ENCODE measurements at regions not wholly inside any gene's neighbourhood (a gene's known extent, or its start where the extent isn't known, plus 50 kb on each side); places are given as distances from the start of the nearest gene placed in this dataset.

- no peaks in the 10 kb centered on the region for H3K36me3 Mint-ChIP-seq (ENCODE audit: insufficient read depth)
- H3K9me3 Mint-ChIP-seq (ENCODE audit: low read depth): peaks cover 11% of the 10 kb centered on the region
- no peak overlapping the region for H3K27ac Mint-ChIP-seq
- no peak for DNase-seq (ENCODE audit: low spot score, unreplicated experiment)
- TF ChIP-seq CTCF (IDR thresholded peaks at IDR 0.05; ENCODE audit: unreplicated experiment): no peak
- peaks cover 7% of the 10 kb centered on the region for H3K27me3 Mint-ChIP-seq
- no peak overlapping the region for H3K4me3 Mint-ChIP-seq (ENCODE audit: low read depth)
- H3K4me1 Mint-ChIP-seq (ENCODE audit: low read depth): peaks cover 12% of the 10 kb centered on the region
Measured at GRCh38 chr7:36088553-36088952, 64.5 kb upstream of the EEPD1 start.

- Mint-ChIP-seq H3K36me3 (ENCODE audit: insufficient read depth) (no peaks in the 10 kb centered on the region), H3K9me3 (ENCODE audit: low read depth) (peaks cover 14% of the 10 kb centered on the region), H3K27ac (no peak overlapping the region), H3K4me1 (ENCODE audit: low read depth) (peaks cover 12% of the 10 kb centered on the region), H3K27me3 (peaks cover 5% of the 10 kb centered on the region), H3K4me3 (ENCODE audit: low read depth) (no peak overlapping the region)
- no peak for DNase-seq (ENCODE audit: low spot score, unreplicated experiment)
- no peak for TF ChIP-seq CTCF (IDR thresholded peaks at IDR 0.05; ENCODE audit: unreplicated experiment)
Measured at GRCh38 chr7:36088966-36089365, 64.1 kb upstream of the EEPD1 start.

GRCh38 chr7:36090976-36091873, 61.8 kb upstream of the EEPD1 start:
- no peak for DNase-seq (ENCODE audit: low spot score, unreplicated experiment)
- no peaks in the 10 kb centered on the region for H3K27me3 Mint-ChIP-seq
- no peak for TF ChIP-seq CTCF (IDR thresholded peaks at IDR 0.05; ENCODE audit: unreplicated experiment)
- peaks cover 14% of the 10 kb centered on the region for H3K9me3 Mint-ChIP-seq (ENCODE audit: low read depth)
- H3K4me1 Mint-ChIP-seq (ENCODE audit: low read depth): peaks cover 12% of the 10 kb centered on the region
- H3K36me3 Mint-ChIP-seq (ENCODE audit: insufficient read depth): no peaks in the 10 kb centered on the region
- no peak overlapping the region for H3K4me3 Mint-ChIP-seq (ENCODE audit: low read depth)
- no peak overlapping the region for H3K27ac Mint-ChIP-seq

- Mint-ChIP-seq H3K27ac (peak overlapping the region; percentile 69), H3K4me3 (ENCODE audit: low read depth) (peak overlapping the region; percentile 22), H3K9me3 (ENCODE audit: low read depth) (peaks cover 14% of the 10 kb centered on the region), H3K36me3 (ENCODE audit: insufficient read depth) (no peaks in the 10 kb centered on the region), H3K27me3 (no peaks in the 10 kb centered on the region), H3K4me1 (ENCODE audit: low read depth) (peaks cover 12% of the 10 kb centered on the region)
- no peak for DNase-seq (ENCODE audit: low spot score, unreplicated experiment)
- TF ChIP-seq CTCF (IDR thresholded peaks at IDR 0.05; ENCODE audit: unreplicated experiment): no peak
Measured at GRCh38 chr7:36091874-36092176, 61.2 kb upstream of the EEPD1 start.

GRCh38 chr7:36092221-36092771, 60.8 kb upstream of the EEPD1 start:
- H3K4me1 Mint-ChIP-seq (ENCODE audit: low read depth): peaks cover 12% of the 10 kb centered on the region
- no peaks in the 10 kb centered on the region for H3K27me3 Mint-ChIP-seq
- peak overlapping the region; percentile 22 for H3K4me3 Mint-ChIP-seq (ENCODE audit: low read depth)
- no peak for TF ChIP-seq CTCF (IDR thresholded peaks at IDR 0.05; ENCODE audit: unreplicated experiment)
- no peaks in the 10 kb centered on the region for H3K36me3 Mint-ChIP-seq (ENCODE audit: insufficient read depth)
- peak overlapping the region; percentile 69 for H3K27ac Mint-ChIP-seq
- peaks cover 14% of the 10 kb centered on the region for H3K9me3 Mint-ChIP-seq (ENCODE audit: low read depth)
- no peak for DNase-seq (ENCODE audit: low spot score, unreplicated experiment)

Data from progenitor cell of endocrine pancreas (in vitro differentiated cells).